ENCODE measurements at regions not wholly inside any gene's neighbourhood (a gene's known extent, or its start where the extent isn't known, plus 50 kb on each side); places are given as distances from the start of the nearest gene placed in this dataset.
"Not testable (repeated sequence)": the region's sequence is repeated elsewhere in the genome, so short reads cannot be mapped to it uniquely, and the experiment has no call there.

DNA sequence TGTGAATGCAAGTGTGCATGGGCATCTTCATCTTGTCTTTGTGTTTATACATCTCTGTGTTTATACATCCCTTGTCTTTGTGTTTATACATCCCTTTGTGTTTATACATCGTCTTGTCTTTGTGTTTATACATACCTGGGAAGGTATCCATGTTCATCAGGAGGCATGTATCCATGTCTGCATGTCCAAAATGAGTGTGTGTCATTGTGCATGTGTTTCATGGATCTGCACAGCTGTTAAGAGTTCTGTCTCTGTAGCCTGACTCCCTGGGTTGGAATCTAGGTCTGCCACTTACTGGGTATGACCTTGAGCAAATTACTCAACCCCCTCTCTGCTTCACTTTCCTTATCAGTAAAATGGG, 50.1 kb upstream of the SIRPA start:
- no peak for DNase-seq

DNA sequence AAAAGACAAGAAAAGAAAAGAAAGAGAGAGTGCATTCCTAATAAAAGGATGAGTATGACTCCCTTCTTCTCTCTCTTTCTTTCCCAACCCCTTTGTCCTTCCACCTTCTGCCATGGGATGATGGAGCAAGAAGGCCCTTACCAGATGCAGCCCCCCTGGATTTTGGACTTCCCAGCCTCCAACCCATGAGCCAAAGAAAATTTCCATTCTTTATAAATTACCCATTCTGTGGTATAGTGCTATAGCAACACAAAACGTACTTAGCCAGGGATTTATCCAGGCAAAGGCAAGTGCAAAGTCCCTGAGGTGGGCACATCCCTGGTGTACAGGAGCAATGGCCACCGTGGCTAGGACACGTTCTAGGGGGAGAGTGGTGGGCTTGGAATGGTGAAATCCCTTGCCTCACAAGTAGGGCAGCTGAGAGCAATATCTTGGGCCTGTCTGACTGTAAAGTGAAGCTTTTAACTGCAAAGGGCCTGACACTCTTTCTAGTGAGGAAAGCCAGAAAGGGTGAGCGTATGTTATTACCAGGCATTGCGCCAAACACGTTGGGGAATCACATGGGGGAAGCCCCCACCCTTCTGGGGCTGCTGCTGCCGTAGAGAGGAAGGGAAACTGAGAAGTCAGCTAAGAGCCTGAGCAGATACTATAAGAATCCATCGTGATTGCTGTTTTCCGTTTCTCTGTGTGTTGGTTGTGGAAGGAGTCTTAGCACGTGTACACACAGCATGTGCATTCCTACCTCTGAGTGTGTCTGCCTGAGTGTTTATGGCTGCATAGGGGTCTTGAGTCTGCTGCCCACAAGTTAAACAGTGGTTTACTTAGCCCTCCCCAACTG, 50.7 kb upstream of the SIRPA start:
- peak; percentile 44 for DNase-seq

DNA sequence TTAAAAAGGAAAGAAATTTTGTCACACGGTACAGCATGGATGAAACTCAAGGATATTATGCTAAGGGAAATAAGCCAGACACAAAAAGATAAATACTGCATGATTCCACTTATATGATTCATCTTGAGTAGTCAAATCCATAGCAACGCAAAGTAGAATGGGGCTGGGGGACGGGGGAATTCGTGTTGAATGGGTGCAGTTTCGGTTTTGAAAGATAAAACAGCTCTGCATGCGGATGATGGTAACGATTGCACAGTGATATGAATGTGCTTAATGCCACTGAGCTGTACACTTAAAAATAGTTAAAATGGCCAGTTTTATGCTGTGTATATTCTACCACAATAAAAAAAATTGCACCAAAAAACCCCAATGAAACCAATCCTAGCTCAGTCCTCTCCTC, 52.9 kb upstream of the SIRPA start:
- DNase-seq = no peak

DNA sequence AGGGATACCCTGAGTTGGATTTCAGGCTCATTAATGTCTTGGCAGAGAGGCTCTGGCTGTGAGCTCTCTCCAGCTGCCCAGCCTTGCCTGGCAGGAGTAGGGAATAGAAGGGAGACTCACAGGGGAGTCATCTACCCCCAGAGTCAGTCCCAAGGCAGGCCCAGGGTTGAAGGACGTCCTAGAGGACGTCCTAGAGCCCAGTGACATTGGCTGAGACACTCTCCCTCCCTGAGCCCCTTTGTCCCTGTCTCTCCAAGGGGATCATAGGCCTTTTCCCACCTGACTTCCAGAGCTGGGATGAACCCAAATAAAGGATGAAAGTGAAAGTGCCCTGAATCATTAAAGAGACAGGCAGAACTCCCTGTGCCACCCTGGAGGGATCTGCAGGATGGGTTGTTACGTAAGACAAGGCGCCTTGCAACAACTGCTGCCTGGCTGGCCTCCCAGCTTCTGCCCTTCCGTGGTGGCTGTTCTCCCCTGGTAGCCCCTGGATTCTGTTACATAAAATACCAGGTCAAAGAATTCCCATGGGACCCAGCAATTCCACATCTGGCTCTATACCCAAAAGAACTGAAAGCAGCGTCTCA, 53.6 kb upstream of the SIRPA start:
- DNase-seq = no peak

DNA sequence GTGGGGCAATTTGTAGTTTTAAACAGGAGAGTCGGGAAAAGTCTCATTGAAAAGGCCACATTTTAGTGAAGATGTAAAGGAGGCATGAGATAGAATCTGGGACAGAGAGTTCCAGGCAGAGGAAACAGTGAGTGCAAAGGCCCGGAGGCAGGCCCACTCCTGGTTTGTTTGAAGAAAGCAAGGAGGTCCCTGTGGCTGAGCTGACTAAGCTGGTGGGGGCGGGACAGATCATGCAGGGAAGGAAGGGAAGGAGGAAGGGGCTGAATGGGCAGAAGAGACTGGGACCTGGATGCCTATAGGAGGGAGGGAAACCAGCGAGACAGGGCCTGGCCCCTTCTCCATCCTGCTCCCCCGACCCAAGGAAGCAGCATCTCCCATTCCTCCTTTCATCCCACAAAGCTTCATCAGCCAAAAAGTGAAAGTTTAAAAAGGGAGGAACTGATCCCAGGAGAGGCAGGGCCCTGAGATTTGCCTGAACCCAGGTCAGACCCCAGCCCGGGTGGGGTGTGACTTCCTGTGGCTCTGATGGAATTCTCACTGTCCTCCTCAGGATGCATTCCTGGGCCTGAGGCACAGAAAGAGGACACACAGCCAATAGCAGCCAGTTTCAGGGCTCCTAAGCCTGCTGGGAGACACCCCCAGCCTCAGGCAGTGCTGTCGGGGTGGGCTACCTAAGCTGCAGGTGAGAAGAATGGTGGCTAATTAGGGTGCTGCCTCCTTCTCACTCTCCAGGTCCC, 54.2 kb upstream of the SIRPA start:
- DNase-seq = no peak

DNA sequence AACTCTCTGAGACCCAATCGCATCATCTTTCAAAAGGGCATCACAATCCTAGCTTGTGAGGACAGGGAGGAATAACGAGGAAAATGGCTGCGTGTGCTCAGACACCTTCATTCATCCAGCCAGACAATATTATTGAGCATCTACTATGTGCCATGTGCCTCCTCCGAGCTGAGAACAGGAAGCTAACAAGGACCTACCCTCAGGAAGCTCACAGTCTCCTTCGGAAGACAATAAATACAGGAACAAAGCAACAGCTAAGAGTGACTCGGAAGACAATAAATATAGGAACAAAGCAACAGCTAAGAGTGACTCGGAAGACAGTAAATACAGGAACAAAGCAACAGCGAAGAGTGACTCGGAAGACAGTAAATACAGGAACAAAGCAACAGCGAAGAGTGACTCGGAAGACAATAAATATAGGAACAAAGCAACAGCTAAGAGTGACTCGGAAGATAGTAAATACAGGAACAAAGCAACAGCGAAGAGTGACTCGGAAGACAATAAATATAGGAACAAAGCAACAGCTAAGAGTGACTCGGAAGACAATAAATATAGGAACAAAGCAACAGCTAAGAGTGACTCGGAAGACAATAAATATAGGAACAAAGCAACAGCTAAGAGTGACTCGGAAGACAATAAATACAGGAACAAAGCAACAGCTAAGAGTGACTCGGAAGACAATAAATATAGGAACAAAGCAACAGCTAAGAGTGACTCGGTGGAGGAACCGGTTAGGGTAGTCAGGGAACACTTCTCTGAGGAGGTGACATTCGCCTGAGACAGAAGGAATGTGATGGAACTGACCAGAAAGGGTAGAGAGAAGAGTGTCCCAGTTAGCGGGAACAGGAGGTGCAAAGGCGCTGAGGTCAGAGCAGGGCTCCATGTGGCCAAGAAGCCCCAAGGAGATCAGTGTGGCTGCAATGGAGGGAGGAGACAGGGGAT, 55.6 kb upstream of the SIRPA start:
- not testable (repeated sequence) for DNase-seq

DNA sequence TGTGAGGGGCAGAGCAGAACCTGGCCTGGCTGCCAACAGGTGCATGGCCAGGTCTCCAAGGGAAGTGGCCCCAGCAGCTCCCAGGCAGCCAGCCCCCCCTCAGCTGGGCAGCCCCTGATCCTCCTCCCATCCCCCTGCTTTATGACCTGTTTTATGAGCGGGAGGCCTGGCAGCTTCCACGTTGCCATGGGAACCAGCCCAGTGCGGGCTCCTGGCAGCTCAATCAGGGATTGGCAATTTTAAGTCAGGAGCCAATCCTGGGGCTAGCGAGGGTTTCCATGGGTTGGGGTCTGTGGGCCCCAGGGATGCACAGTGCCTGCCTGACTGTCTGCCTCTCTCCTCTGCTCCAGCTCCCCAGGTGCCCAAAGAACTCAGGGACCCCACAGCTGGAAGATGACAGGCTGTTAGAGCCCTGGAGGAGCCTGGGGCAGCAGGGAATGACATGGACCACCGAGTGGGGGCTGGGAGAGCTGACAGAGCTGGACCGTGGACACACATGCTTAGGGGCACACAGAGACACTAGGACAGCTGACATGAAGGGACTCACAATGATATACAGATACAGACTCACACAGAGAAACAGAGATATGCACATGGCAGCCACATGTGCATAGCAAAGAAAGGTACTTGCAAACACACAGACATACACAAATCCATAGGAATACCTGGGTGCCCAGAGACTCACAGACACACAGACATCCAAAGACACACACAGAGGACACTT, 56.5 kb upstream of the SIRPA start:
- DNase-seq = no peak

DNA sequence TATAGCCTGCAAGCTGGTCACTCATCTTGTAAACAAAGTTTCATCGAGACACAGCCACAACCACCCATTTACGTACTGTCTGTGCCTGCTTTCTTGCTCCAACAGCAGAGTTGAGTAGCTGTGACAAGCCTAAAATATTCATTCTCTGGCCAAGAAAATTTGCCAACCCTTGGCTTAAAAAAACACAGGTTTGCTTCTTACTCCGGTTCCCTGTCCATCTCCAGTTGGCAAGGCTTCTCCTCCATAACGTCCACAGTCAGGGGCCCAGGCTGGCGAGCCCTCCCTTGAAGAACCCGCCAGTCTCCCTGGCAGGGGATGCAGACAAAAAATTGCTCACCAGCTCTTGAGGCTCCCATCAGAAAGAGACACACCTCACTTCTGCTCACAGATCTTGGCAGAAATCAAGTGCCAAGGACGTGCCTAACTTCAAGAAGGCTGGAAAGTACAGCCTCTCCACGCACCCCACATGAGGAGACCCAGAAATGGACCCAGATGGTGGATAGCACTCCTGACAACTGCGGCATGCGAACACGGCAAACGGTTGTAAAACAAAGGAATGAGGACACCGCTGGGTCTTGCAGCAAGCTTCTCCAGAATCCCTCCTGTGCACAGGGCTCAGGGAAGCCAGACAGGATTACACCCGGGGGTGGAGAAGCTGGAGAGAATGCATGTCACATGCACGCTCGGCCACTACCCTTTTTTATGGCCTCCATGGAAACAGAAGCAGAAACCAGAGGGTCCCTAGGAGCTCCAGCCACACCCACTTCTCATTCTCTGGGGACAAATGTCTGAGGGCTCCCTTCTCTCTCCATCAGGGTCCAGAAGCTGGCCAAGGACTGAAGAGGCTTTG, 59.8 kb upstream of the SIRPA start:
- no peak for DNase-seq

DNA sequence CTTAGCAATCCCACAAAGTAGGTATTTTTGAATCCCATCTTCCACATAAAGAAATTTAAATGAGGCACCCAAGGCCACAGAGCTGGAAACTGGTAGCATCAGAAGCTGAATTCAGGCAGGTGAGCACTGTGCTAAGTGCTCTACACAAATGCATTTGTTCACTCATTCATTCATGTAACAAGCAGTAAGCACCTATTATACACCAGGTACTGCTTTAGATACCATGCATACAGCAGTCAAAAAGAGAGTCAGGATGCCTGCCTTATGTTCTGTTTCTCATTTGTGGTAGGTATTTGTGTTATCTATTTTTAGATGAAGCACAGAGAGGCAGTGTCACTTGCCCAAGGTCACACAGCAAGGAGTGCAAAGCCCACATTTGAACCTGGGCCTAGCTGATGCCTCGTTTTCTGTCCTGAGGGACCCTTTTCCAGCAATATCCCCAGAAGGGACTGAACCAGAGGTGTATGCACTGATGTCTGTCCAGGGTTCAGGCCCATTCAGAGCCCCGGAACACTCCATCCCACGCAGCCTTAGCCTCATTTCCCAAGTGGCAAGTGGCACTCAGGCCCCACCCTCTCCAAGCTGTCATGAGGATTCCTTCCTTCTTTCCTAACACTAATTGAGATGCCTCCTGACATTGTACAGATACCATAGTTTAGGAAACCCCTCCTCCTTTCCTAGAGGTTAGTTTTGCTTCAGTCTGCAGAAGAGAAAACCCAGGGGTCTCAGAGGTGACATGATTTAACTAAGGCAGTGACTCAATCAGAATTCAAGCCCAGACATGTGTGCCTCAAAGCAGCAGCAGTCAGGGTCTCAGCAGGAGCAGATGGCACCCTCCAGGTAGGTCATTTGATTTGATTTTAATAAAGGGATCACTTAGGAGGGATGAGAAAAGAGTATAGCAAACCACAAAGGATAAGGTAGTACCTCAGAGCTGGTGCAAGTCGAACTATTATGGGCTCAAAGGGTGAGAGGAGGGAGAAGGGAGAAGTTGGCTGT, 61.2 kb upstream of the SIRPA start:
- no peak for DNase-seq

DNA sequence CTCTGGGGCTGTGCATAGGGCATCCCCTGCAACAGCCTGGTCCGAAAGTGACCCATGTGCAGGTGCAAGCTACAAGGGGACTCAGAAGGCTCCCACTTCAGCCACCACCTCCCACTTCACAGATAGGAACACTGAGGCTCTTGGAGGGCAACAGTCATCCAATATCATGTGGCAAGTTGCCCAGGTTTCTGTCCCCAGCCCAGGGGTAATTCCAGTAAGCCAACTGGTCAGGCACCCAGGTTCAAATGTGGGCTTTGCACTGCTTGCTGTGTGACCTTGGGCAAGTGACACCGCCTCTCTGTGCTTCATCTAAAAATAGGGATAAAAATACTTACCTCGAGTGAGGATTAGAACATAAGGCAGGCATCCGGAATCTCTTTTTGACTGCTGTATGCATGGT, 62.0 kb upstream of the SIRPA start:
- no peak for DNase-seq

DNA sequence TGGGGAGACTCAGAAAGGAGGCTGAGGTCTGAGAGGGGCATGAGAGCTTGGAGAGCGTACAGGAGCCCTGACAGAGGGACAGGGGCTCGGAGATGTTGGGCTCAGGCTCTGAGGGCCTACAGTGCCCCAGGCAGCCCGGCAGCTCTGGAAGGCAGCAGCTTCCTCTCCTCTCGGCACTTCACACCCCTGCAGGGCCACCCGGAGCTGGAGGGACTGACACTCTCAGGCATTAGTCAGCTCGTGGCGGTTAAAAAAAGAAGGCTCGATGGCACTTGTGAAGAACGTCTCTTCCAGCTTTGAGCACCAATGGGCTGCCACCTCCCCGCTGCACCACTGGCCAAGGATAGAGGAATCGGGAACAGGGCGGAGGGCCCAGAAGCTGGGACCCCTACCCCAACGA, 62.6 kb upstream of the SIRPA start:
- peak; percentile 28 for DNase-seq

DNA sequence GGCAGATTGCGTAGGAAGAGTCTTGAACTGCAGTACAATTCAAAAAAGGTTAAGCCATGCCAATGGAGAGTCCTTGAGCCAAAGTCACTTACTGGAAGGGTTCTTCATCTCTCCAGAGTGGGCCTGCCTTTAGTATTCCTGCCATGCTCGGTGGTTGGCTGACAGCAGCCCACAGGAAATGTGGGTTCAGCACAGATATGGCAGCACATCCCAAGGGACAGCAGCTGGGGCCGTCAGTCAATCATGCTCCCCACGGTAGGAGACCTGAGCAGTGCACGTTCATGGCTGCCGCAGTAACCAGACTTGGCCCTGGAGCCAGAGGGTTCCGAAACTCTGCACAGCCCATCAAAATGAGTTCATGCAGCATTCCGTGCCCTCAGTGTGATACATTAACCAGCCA, 63.6 kb upstream of the SIRPA start:
- DNase-seq = no peak

DNA sequence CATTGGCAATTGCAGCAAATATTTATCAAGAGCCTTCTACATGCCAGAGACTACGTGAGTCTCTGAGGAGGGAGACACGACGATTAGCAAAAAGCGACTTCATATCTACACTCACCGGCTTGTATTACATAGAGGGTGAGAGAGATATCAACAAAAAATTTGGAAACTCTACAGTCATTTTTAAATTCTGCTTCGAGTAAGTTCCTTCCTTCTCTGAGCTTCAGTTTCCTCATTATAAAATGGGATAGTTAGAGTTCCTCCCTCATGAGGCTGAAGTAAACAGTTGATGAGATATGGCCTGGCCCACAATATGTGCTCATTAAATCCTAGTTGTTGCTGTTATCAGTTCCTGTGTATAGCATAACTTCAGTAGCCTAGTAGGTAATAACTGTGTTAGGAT, 64.1 kb upstream of the SIRPA start:
- no peak for DNase-seq

DNA sequence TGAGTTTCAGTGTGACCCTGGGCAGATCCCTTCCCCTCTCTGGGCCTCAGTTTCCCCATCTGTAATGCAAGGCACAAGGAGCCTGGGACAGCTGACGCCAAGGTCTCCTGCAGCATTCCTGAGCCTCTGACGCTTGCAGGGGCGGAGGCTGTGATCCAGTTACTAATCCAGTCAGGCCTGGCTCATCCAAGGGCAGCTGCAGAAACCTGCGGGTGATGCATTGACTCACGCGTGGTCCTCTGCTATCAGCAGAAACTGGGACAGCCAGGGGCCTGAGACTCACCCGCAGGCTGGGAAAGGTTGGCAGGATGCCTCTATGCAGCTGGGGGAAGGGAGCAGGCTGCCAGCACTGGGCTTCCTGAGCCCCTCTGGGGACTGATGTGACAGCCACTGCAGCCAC, 65.0 kb upstream of the SIRPA start:
- no peak for DNase-seq

DNA sequence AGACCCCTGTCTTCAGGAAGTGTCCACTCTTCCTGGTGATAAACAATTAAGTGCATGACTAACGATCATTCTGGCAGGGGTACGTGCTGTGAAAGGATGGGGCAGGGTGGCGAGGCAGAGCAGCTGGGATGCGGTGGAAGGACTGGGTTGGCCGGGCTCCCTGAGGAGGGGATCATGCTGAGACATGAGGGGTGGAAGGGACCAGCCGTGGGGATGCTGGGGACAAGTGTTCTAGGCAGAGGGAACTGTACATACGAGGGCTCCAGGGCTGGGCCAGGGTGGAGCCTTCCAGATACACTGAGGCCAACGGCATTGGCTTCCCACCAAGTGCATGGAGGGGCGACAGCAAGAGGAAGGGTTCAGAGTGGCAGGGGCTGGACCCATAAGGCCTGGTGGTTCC, 65.7 kb upstream of the SIRPA start:
- no peak for DNase-seq

DNA sequence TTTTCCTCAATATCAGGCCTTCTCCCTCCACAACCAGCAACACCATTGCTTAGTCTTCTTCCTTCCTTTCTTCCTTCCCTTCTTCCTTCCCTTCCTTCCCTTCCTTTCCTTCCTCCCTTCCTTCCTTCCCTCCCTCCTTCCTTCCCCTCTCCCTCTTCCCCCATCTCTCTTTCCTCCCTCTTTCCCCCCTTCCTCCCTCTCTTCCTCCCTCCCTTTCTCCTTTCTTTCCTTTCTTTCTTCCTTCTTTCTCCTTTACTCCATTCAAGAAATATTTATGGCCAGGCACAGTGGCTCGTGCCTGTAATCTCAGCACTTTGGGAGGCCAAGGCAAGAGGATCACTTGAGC, 66.4 kb upstream of the SIRPA start:
- DNase-seq = no peak

DNA sequence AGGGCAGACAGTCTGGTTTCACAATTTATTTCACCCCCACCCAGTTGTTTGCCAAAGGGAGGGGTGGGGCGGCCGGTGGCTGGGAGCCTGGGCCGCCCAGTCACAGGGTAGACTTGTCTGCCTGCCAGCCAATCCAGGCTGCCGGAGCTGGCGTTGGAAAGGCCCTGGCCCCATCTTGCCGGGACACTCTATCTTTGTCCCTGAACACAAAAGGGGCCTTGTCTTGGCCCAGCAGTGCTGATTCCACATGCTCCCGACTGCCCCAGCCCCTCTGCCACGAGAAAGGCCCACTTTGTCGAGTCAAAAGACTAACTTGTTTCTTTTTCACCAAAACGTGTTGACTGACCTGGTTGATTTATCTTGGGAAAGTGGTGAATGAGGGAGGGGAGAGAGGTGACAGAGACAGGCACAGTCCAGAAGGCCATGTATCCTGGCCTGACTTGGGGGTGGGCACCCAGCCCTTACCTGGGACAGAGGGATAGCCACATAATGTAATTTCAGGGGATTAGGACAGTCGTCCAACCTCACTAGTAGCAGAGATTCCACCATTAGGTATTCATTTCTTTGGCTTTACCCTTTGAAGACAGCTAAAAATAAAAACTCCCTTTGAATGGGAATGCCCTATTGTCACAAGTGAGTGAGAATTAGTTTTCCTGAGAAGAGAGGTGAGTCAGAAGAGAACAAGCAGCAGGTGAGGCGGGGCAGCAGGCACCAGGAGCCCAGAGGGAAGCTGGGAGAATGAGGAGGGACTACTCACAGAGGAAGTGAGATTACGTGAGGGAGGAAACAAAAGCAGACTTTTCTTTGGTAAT, 67.0 kb upstream of the SIRPA start:
- no peak for DNase-seq

DNA sequence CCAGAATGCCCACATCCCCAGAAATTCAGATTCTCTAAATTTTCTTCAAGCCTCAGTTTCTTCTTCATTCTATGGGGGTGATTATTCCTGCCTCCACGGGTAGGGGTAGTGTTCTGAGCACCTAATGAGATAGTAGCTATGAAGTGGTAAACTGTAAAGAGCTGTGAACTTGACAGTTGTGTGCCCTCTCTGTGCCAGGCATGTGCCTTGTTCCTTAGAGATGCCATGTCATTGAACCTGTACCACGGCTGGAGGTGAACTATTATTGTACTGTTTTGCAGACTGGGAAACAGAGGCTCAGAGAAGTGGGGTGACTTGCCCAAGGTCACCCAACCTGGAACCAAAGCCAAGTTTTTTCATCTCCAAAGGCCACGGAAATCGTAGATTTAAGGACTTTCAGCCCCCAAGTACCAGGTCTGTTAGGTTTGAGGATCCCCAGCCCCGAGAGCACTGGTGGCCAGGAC, 67.7 kb upstream of the SIRPA start:
- DNase-seq = no peak

DNA sequence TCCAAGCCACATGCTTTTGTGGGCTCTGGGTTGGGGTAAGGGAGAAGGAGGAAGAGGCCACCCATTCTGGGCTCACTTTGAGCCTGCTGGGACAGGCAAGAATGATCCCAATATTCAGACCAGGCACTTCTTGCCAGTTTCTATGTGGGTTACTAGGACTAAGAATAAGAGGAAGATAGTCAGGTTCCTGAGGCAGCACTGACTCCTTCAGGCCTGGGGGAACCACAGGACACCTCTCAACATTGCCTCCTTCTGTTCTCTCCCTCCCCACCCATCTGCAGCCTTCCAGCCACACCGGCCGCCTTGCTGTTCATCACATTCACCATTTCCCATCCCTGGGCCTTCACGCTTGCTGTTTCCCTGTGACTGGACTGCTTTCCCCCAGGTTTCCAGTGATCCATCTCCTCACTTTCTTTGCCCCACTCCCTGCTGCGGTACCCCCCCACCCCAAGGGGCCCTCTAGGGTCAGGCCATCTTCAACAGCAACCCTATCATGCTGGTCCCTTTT, 69.2 kb upstream of the SIRPA start:
- no peak for DNase-seq

All from NK-92 treated with Interleukin-12 subunit alpha and Interleukin-12 subunit beta, amount 100 ng/mL, for 24 hours (cell line).